Heart left ventricle (tissue), 13 donors: ENCODE measurements at regions not wholly inside any gene's neighbourhood (a gene's known extent, or its start where the extent isn't known, plus 50 kb on each side); places are given as distances from the start of the nearest gene placed in this dataset.

Experiments
- POLR2A ChIP-seq, 2 donors: fragments of 450-650 bp; IDR thresholded peaks; one replicate each; pipeline ENCODE4 v1.6.1; 2017; ENCODE audit warnings: antibody characterized with exemption in 2 of 2, mild to moderate bottlenecking in 2 of 2, moderate library complexity in 2 of 2
- TF ChIP-seq, protein P1 (sequence below), 12 donors: fragments of 200-600 bp; sonication (generic) in 4 of 12; IDR thresholded peaks; one replicate each; pipeline versions ENCODE4 v1.5.0 to v1.8.0; 2018 to 2022; ENCODE audit warnings: antibody characterized with exemption in 12 of 12, mild to moderate bottlenecking in 5 of 12
- donor health status: ischemic (EF 13 %, LVEDD 7.1; RV severe dilation, severe dysfunction).
- donor health status: DM: no; HTN: yes; CAD: no.
- donor health status: DM: no; HTN: no; CAD: no.
- donor health status: ischemic (EF 25% LVEDD 6.9; RV normal size, moderate dysfunction).
- donor health status: ischemic (EF 25% LVEDD 5.7; RV mildly dilated, moderate dysfunction).
- donor health status: ischemic (EF 35%, LVEDD 5.7; RV mildly dilated, moderate dysfunction).
- donor health status: nonischemic (EF 11% LVEDD 7.7; RV severe dilation, severe dysfunction).
- donor health status: DM: yes; HTN: yes; CAD: no.
- donor health status: PGD.
- donor health status: ischemic (EF 29% LVEDD 5.4; RV normal size, mild dysfunction).
- donor health status: nonischemic (EF 23%, LVEDD 6.1; RV moderate dilation, normal function).

DNA sequence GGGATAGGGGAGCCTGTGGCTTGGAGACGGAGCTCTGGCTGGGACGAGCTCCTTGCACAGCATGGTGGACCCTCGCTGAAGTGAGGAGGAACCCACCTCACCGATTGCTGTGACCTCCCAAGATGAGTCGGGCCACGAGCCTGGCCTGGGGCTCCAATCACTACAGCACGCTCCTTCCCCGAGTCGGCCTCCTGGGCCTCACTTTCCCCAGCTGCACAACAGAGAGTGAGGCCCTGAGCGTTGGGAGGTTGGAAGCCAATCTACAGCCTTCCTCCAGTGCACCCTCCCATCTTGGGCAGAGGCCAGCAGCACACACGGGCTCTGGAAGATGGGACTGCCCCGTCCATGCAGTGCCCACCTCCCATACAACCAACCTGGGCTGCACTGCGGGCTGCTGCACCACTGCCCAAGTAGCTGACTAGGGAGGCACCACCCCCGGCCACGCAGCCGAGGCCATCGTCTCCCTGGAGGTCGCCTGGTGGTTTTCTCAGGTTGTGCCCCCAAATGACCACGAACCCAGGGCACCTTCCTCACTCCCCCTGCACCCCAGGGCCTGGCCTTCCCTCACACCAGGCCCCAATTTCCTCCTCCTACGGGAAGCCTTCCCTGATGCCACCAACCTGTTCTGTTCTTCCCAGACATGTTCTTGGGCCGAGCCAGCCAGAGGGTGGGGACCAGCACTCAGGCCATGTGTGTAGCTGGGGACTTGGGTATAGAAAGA, 152.3 kb upstream of the C14orf180 start:
- TF ChIP-seq, protein P1, sequence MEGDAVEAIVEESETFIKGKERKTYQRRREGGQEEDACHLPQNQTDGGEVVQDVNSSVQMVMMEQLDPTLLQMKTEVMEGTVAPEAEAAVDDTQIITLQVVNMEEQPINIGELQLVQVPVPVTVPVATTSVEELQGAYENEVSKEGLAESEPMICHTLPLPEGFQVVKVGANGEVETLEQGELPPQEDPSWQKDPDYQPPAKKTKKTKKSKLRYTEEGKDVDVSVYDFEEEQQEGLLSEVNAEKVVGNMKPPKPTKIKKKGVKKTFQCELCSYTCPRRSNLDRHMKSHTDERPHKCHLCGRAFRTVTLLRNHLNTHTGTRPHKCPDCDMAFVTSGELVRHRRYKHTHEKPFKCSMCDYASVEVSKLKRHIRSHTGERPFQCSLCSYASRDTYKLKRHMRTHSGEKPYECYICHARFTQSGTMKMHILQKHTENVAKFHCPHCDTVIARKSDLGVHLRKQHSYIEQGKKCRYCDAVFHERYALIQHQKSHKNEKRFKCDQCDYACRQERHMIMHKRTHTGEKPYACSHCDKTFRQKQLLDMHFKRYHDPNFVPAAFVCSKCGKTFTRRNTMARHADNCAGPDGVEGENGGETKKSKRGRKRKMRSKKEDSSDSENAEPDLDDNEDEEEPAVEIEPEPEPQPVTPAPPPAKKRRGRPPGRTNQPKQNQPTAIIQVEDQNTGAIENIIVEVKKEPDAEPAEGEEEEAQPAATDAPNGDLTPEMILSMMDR (IDR thresholded peaks at IDR 0.05) = no peak
- TF ChIP-seq POLR2A (IDR thresholded peaks at IDR 0.05) = no peak
